Left lung (tissue), 4 donors: ENCODE measurements at regions not wholly inside any gene's neighbourhood (a gene's known extent, or its start where the extent isn't known, plus 50 kb on each side); places are given as distances from the start of the nearest gene placed in this dataset.

Experiments
- ATAC-seq: fragments of 200-7000 bp; cut with Tn5 transposase; one replicate; pipeline ENCODE4 v1.9.1; 2020; ENCODE audit warnings: moderate library complexity
- DNase-seq, 4 donors: peaks; one replicate each; pipeline ENCODE4 v3.0.0-alpha.2; 2013 to 2020
- H3K27ac ChIP-seq, 2 donors: fragments of 200-600 bp; sonication (generic) in 1 of 2; one replicate each; pipeline versions ENCODE4 v1.5.0 to v1.8.0; 2020 to 2021
- H3K27me3 ChIP-seq, 2 donors: fragments of 200-600 bp; sonication (generic) in 1 of 2; one replicate each; pipeline versions ENCODE4 v1.5.0 to v1.8.0; 2020 to 2021
- H3K36me3 ChIP-seq, 2 donors: fragments of 200-600 bp; sonication (generic) in 1 of 2; one replicate each; pipeline versions ENCODE4 v1.5.0 to v1.8.0; 2020 to 2021
- H3K4me1 ChIP-seq, 2 donors: fragments of 200-600 bp; one replicate each; pipeline ENCODE4 v1.8.0; 2021
- H3K4me3 ChIP-seq, 2 donors: fragments of 200-600 bp; sonication (generic) in 1 of 2; one replicate each; pipeline versions ENCODE4 v1.5.0 to v1.8.0; 2020 to 2021; ENCODE audit warnings: mild to moderate bottlenecking in 1 of 2
- H3K9me3 ChIP-seq, 2 donors: fragments of 200-600 bp; sonication (generic) in 1 of 2; one replicate each; pipeline versions ENCODE4 v1.5.0 to v1.8.0; 2020 to 2021
- intact Hi-C, 2 donors: fragments of 100-400 bp; cut with DNase I; formaldehyde crosslinking; loops; one replicate each; pipeline versions ENCODE4 v1.11.2 to v1.14.2; 2022
- TF ChIP-seq, protein P1 (sequence below), 2 donors: fragments of 200-600 bp; sonication (generic) in 1 of 2; IDR thresholded peaks; one replicate each; pipeline versions ENCODE4 v1.5.0 to v1.8.0; 2021; ENCODE audit warnings: antibody characterized with exemption in 2 of 2
- donor health status: DM: no; HTN: yes; CAD: no.
- donor health status: DM: no; HTN: no; CAD: no.

DNA sequence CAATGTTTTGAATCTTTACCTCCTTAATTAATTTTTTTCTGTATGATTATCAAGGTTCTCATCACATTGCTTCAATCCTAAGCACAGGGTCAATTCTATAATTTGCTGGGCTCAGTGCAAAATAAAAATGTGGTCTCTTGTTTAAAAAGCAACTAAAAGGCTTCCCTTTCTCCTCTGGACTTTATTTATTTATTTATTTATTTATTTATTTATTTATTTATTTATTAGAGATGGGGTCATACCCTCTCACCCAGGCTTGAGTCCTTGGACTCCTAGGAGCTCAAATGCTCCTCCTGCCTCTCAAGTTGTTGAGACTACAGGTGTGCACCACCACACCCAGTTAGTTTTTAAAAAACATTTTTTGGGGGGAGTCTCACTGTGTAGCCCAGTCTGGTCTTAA is 710.1 kb upstream of the REG3G start:
- H3K4me3 ChIP-seq = no peak overlapping the region
- ATAC-seq (no peak), DNase-seq (no peak)
- no peaks in the 10 kb centered on the region for H3K9me3 ChIP-seq
- H3K27ac ChIP-seq = no peak overlapping the region
- no peaks in the 10 kb centered on the region for H3K27me3 ChIP-seq
- intact Hi-C loops = no loop called here
- TF ChIP-seq, protein P1, sequence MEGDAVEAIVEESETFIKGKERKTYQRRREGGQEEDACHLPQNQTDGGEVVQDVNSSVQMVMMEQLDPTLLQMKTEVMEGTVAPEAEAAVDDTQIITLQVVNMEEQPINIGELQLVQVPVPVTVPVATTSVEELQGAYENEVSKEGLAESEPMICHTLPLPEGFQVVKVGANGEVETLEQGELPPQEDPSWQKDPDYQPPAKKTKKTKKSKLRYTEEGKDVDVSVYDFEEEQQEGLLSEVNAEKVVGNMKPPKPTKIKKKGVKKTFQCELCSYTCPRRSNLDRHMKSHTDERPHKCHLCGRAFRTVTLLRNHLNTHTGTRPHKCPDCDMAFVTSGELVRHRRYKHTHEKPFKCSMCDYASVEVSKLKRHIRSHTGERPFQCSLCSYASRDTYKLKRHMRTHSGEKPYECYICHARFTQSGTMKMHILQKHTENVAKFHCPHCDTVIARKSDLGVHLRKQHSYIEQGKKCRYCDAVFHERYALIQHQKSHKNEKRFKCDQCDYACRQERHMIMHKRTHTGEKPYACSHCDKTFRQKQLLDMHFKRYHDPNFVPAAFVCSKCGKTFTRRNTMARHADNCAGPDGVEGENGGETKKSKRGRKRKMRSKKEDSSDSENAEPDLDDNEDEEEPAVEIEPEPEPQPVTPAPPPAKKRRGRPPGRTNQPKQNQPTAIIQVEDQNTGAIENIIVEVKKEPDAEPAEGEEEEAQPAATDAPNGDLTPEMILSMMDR (IDR thresholded peaks at IDR 0.05) = no peak
- H3K36me3 ChIP-seq = no peaks in the 10 kb centered on the region
- no peaks in the 10 kb centered on the region for H3K4me1 ChIP-seq

DNA sequence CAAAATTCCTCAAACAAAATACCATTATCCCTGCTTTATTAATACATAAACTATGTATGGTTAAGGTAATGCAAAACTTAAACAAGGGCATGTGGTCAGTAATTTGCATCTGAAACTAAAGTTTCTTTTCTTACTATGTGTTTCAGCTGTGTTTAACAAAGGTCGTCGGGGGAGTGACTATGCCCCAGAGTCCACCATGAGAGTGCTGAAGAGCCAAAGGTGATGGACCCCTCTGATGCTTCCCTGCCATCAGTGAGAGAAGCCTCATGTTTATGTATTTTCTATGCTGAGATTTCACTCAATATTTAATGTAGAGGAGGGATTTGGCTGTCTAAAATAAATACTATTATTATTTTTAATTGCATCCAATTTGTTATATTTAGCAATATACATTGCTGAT is 707.2 kb upstream of the REG3G start:
- no peak for DNase-seq
- no peak for ATAC-seq
- Histone ChIP-seq H3K4me1 (no peaks in the 10 kb centered on the region), H3K27ac (no peak overlapping the region), H3K9me3 (no peaks in the 10 kb centered on the region), H3K4me3 (no peak overlapping the region), H3K36me3 (no peaks in the 10 kb centered on the region), H3K27me3 (no peaks in the 10 kb centered on the region)
- TF ChIP-seq, protein P1 (IDR thresholded peaks at IDR 0.05) = no peak
- intact Hi-C loops = no loop called here

DNA sequence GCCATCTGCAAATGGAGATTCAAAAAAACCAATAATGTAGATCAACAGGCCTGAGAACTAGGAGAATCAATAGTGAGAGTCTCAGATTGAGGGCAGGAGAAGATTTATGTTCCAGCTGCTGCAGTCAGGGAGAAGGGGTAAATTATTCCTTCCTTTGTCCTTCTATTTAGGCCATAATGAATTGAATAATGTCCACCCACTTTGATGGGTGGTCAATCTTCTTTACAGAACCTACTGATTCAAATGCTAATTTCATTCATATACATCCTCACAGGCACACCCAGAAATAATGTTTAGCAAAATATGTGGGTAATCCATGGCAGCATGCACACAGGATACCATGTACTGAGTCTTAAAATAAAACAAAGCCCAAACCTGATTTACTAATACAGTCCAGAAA is 695.3 kb upstream of the REG3G start:
- Histone ChIP-seq H3K4me3 (no peak overlapping the region), H3K27ac (no peak overlapping the region), H3K4me1 (no peaks in the 10 kb centered on the region), H3K36me3 (no peaks in the 10 kb centered on the region), H3K27me3 (no peaks in the 10 kb centered on the region), H3K9me3 (no peaks in the 10 kb centered on the region)
- intact Hi-C loops = no loop called here
- DNase-seq = no peak
- no peak for ATAC-seq
- TF ChIP-seq, protein P1 (IDR thresholded peaks at IDR 0.05) = no peak

DNA sequence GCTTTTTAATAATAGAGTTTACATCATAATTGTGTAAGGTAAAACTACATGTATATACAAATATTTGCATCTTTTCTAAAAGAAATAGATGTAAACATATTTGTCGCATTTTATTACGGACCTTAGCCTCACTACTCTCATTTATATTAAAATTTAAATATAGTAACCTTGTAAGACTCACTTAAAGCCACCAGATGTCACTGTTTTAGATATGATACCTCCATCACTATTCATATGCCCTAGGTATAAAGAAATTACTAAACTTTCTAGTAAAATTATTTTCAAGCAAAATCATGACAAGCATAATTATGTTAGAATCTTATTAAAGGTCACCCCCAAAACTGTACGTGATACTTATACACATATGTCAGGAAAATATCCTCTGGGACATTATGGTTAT is 674.3 kb upstream of the REG3G start:
- no peak overlapping the region for H3K4me3 ChIP-seq
- no peaks in the 10 kb centered on the region for H3K9me3 ChIP-seq
- no peak for ATAC-seq
- H3K4me1 ChIP-seq = no peaks in the 10 kb centered on the region
- H3K36me3 ChIP-seq = no peaks in the 10 kb centered on the region
- intact Hi-C loops = no loop called here
- H3K27ac ChIP-seq = no peak overlapping the region
- H3K27me3 ChIP-seq = no peaks in the 10 kb centered on the region
- TF ChIP-seq, protein P1 (IDR thresholded peaks at IDR 0.05) = no peak
- DNase-seq = peak in 1 of 4 donors; percentile 0

DNA sequence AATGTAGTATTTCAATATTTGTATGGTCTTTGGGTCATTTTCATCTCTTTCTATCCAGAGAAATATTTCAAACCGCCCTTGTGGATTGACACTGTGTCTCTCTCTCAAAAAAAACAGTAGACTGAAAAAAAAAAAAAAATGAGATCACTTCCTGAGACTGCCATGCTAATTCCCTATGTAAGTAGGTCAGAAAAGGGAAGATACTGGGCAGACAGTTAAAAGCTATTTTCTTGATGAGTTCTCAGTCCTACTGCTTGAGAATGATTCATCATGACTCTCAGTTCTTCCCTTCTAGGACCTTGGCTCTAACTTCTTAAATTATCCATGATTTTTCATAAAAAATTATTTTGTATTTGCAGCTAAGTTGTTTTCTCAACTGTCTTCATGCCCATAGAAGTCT is 672.3 kb upstream of the REG3G start:
- ATAC-seq (no peak), DNase-seq (no peak)
- Histone ChIP-seq H3K9me3 (no peaks in the 10 kb centered on the region), H3K36me3 (no peaks in the 10 kb centered on the region), H3K4me3 (no peak overlapping the region), H3K27ac (no peak overlapping the region), H3K27me3 (no peaks in the 10 kb centered on the region), H3K4me1 (no peaks in the 10 kb centered on the region)
- intact Hi-C loops = no loop called here
- TF ChIP-seq, protein P1 (IDR thresholded peaks at IDR 0.05) = no peak
